SHP77 (cell line): ENCODE measurements at regions not wholly inside any gene's neighbourhood (a gene's known extent, or its start where the extent isn't known, plus 50 kb on each side); places are given as distances from the start of the nearest gene placed in this dataset.

Experiments
- DNase-seq, 2 experiments: peaks; one replicate each; lab custom pipeline; 2025; lab: John Stamatoyannopoulos, UW

- peak in 1 of 2 experiments; percentile 5 for DNase-seq
These were observed 85.6 kb downstream of the CD8B2 start for GRCh38 chr2:106572541-106573450.

DNA sequence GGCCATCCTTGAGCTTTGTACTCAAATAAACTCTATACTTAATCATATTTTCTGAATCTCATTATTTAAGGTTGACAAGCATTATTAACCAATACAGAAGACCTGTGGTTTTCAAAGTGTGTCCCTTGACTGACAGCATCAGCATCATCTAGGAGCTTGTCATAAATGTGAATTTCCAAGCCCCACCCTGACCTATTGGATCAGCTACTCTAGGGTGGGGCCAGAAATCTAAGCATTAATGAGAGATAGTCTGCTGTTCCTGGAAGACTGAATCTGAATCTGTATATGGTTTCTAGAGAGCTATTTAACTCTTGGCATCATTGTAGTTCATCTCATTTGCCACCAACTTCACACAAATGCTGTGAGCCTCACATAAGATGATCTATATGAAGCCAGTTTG lies 86.6 kb downstream of the CD8B2 start:
- no peak for DNase-seq

DNA sequence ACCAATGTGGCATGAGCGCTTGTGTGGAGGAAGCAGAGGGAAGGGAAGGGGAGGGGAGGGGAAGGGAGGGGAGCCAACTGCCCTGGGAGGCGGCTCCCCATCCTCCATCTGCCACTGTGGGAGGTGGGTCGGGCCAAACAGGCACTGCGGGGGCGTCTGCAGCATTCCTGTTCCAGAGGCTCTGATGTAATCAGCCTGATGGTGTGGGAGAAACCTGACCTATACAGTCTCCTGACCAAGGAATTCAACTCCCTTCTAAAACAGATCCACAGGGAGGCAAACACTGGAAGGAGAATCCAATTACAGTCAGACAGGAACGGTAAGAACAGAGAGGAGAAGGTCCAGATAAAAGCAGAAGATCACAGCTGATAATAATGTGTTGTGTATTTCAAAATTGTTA lies 88.8 kb downstream of the CD8B2 start:
- DNase-seq: no peak

- no peak for DNase-seq
These were observed 90.1 kb downstream of the CD8B2 start for GRCh38 chr2:106577255-106577651.

DNA sequence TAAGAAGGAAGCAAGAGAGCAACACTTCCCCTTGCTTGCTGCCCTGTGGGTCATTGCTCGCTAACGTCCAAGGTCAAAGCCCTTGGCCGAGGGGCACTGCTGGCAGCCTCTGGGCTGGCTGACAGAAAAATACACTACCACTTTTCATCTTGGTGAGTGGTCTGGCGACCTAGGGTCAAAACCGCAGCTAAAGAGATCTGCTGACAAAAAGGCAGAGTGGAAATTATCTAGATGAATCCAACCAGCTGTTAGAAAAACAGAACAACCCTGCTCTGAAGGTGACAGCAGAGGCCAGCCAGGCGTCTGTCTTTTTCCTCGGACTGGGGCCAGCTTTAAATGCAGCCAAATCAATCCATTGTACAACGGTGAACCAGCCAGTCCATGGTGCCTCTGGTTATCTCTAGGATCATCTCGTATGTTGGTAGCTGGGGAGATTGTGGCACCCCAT lies 92.6 kb downstream of the CD8B2 start:
- DNase-seq: no peak

GRCh38 chr2:106580241-106580640 lies 93.1 kb downstream of the CD8B2 start:
- DNase-seq: no peak

DNA sequence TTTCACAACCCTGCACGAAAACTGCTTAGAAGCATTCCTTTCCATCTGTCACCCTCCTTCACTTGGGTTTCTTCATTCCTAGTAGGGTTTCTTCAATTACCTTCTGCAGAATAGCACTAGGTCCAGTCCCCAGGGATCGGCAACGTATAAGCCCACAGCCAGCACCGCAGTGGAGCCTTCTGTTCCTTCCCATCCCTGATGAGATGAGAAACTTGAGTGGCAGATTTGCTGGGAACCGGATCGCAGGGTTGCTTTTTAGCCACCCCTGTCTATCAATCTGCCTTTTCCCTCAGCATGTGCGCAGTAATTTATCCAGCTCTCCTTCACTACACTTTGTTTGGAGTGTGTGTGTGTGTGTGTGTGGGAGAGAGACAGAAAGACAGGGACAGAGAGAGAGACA lies 94.2 kb downstream of the CD8B2 start:
- DNase-seq: no peak

DNA sequence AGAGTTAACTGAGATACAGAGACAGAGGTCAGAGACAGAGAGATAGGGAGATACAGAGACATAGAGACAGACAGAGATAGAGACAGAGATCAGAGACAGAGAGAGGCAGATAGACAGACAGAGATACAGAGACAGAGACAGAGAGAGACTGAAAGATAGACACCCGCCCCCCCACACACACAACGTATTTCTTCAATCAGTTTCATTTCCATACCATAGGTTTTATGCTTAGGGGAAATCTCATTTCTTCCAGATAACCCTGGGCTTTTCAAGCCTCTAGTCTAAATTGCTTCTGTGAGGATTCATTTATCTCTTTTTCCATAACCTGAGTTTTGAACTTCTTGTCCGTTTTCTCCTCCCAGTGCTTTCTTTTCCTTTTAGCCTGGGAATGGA lies 94.6 kb downstream of the CD8B2 start:
- no peak for DNase-seq

DNA sequence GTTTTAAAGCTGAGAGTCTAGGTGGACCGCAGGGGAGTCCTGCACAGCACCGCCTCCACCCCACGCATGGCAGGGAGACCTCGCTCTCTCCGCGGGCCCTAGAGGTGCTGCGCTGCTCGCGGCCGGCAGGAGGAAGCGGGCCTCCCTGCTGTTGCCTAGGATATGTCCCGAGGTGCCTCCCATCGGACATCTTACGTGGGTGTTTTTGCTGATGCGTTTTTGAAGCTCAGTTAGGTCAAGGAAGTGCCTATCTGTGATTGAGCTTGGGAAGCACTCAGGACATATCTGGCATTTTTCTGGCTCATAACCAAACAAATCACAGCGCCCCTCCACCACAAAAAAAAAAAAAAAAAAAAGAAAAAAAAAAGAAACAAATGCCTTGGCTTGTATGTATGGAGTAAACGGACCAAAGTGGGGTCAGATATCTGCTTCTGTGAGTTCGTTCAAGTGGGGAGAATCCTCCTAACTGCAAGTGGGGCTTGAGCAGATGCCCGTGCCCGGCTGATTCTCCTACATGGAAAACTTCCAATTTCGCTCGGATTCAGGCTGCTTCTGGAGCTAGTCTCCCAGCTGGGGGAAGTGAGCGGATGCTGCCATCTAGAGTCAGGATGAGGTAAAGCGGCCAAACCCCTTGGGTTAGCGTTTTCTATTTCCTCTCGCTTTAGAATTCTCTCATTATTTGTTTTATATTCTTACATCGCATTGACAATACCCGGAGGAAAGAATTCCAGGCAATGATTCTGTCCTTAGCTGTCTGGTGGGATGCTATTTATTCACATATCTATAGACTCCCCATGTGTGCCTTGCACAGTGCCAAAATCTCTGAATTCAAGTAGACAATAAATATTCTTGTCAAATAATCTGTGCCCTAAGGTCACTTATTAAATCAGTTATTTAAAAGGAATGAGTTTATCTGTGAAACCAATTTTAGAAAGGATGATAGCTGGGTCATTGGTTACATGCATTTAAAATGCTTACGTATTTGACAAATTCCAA lies 95.3 kb downstream of the CD8B2 start:
- DNase-seq: peak; percentile 64 to 76

- no peak for DNase-seq
These were observed 97.3 kb downstream of the CD8B2 start for GRCh38 chr2:106584304-106584954.

DNA sequence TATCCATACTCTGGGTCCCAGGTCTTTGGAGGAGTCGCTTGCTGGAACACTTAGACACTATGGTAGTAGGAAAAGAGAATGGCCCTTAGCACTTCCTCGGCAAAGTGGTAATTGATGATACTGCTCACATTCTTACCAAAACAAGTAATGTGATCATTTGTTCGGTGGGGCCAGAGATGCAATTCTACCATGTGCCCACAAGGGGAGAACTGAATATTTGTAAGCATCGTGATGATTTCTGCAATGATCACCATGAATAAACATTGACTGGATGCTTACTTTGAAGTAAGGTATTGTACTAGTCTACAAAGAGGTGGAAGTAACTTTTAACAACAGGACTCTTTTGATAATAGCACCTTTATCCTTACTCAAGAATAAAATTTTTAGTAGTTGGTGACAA lies 109.7 kb downstream of the CD8B2 start:
- no peak for DNase-seq

DNA sequence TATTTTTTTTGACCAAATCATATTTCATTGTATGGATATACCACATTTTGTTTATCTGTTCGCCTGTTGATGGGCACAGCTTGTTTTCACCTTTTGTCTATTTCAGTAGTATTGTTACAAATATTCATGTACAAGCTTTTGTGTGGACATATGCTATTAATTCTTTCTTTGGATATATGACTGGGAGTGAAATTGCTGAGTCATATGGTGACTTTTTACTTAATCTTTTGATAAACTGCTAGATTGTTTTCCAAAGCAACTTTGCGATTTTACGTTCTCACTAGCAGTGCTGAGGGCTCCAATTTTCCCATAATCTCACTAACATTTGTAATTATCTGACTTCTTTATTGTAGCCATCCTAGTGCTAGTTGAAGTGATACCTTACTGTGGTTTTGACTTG lies 112.4 kb downstream of the CD8B2 start:
- no peak for DNase-seq

DNA sequence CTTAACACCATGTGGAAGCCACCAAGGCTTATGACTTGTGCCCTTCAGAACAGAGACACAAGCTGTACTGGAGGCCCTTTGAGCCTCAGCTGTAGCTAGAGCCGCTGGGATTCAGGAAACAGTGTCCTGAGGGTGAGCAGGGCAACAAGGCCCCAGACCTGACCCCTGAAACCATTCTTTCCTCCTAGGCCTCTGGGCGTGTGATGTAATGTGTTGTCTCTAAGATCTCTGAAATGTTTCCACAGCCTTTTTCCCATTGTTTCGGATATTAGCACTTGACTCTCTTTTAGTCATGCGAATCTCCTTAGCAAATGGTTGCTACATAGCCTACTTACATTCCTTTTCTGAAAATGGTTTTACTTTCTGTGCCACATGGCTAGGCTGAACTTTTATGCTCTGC lies 114.9 kb downstream of the CD8B2 start:
- no peak for DNase-seq

- DNase-seq: no peak
These were observed 119.5 kb downstream of the CD8B2 start for GRCh38 chr2:106606652-106607051.

GRCh38 chr2:106607371-106607770 lies 120.2 kb downstream of the CD8B2 start:
- no peak for DNase-seq

GRCh38 chr2:106609780-106610179 lies 122.6 kb downstream of the CD8B2 start:
- no peak for DNase-seq

DNA sequence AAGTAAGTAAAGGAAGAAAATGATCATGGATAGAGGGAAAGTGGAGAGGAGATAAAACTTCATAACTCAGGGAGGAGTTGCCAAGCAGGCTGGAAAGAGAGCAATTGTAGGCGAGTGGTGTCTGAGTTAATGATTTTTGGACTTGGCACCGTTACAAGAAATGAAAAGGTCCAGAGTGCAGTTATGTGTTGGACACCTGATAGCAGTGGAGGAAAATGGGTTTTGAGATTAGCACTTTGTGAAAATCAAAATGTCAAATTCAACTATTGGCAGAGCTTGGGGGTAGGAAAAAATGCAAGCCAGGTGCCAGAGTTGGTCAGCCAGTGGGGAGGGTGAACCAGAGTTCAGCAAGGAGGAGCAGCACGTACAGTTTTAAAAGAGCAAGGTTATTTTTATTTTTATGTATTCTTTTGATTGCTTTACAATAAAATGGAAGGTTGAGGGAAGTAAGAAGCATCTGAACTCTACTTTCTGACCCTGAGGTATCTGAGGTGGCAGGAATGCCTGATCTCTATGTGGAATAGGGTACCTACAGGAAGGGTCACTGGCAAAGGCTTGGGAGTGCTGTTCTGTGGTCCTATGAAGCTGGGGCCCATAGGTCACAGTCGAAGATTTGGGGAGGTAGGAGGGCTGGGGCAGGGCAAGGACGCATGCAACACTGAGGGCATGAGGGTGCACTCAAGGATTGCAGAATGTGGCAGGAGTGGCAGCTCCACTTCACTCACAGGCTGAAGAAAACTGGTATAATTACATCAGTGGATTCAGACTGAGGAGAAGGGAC lies 127.5 kb downstream of the CD8B2 start:
- no peak for DNase-seq

GRCh38 chr2:106618614-106619013 lies 131.4 kb downstream of the CD8B2 start:
- no peak for DNase-seq

DNA sequence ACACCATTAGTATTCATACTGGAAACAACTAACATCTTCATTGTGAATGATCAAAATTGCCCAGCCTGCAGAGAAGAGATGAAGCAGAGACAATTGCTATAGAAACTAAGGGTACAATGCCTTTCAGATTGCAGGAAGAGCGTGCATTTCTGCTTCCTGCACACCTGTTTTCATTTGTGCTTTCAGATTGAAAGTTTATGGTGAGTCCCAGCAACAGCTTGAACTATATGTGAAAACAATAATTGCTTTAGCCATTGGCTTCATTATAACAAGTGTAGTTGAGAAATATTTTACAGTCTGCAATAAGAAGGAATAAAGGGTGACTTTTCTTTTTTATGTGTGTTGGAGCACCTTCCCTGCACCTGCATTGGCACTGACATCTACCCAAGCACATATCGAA lies 136.3 kb downstream of the CD8B2 start:
- DNase-seq: no peak

DNA sequence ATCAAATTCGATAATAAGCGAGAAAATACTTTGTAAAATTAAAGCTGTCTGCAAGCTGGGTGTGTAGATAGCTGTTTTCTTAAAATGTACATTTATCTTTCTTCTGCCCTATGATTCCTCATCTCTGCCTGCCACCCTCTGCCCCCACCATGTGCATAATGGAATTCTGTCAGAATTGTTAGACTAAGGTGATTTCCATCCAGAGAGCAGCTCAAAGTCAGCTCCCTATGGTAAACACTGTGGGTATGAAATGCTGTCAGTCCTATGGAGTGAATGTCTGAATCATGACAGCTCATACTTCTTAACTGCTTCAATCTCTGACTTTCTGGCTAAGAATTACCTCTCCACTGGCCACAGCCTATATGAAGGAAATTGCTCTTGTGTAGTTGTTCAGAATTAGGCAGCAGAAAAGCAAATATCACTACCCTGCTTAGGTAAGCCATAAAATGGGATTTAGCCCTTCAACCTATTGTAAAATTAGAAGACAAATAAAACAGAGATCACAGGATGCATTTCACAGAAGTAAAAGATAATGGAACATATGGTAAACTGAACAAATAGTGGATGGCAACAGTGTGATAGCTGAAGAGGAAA lies 137.7 kb downstream of the CD8B2 start:
- DNase-seq: no peak

DNA sequence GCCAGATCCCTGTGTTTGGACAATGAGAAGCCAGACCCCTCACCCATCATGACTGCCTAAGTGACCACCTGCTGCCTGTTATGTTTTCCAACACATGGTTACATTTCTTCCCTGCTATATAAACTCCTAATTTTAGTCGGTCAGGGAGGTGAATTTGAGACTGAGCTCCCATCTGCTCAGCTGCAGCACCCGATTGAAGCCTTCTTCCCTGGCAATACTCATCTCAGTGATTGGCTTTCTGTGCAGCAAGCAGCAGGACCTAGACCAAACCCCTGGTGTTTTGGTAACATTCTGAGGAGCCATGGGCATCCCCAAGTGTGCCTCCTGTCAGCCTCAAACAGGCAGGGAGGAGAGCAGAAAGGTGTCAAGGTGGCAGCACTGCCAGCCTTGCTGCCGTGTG lies 141.2 kb downstream of the CD8B2 start:
- no peak for DNase-seq
